Brain microvascular endothelial cell (primary cell): ENCODE measurements at regions not wholly inside any gene's neighbourhood (a gene's known extent, or its start where the extent isn't known, plus 50 kb on each side); places are given as distances from the start of the nearest gene placed in this dataset.
A peak's percentile ranks its signal among the peaks of the same experiment; 100 is the strongest.

ENCODE experiments used
- DNase-seq: peaks from one replicate; pipeline ENCODE4 v3.0.0-alpha.2; 2020
- H3K27ac ChIP-seq: fragments of 250-450 bp; sonication (Bioruptor Pico); 2 replicates; pipeline ENCODE4 v1.5.1; 2020; ENCODE audit warnings: mild to moderate bottlenecking, moderate library complexity
- H3K27me3 ChIP-seq: fragments of 250-450 bp; sonication (Bioruptor Pico); replicated peaks from 2 replicates; pipeline ENCODE4 v1.5.1; 2020; ENCODE audit warnings: mild to moderate bottlenecking
- H3K36me3 ChIP-seq: fragments of 250-450 bp; sonication (Bioruptor Pico); replicated peaks from 2 replicates; pipeline ENCODE4 v1.5.1; 2020; ENCODE audit warnings: mild to moderate bottlenecking
- H3K4me3 ChIP-seq: 2 replicates; pipeline ENCODE4 v1.5.1; 2011; ENCODE audit warnings: low read depth, mild to moderate bottlenecking, control low read depth, low read length, moderate library complexity
- CTCF ChIP-seq: IDR thresholded peaks from 2 replicates; pipeline ENCODE4 v1.5.1; 2011; ENCODE audit warnings: low read depth, mild to moderate bottlenecking, moderate library complexity, low read length, control low read depth, inconsistent platforms; ENCODE audit errors: missing control alignments
- in situ Hi-C: cut with HindIII; loops from 2 replicates; pipeline ENCODE4 v1.10.0; 2017; ENCODE audit warnings: low sequenced_read_pairs, low pct_ligation_motif_present

- Histone ChIP-seq H3K27ac (no peak overlapping the region), H3K36me3 (no peaks in the 10 kb centered on the region), H3K27me3 (no peaks in the 10 kb centered on the region), H3K4me3 (no peak overlapping the region)
- TF ChIP-seq CTCF: no peak
- no peak for DNase-seq
- in situ Hi-C loops: no loop called here
Observed at GRCh38 chr10:33623669-33624068, 289.2 kb upstream of the NRP1 start.

- no peak for TF ChIP-seq CTCF
- Histone ChIP-seq H3K4me3 (no peak overlapping the region), H3K27me3 (no peaks in the 10 kb centered on the region), H3K36me3 (no peaks in the 10 kb centered on the region), H3K27ac (no peak overlapping the region)
- DNase-seq: no peak
- in situ Hi-C loops: no loop called here
Observed at GRCh38 chr10:33621101-33621500, 286.6 kb upstream of the NRP1 start.

- H3K4me3 ChIP-seq: no peak overlapping the region
- no peak overlapping the region for H3K27ac ChIP-seq
- in situ Hi-C loops: no loop called here
- no peak for DNase-seq
- TF ChIP-seq CTCF: no peak
- H3K27me3 ChIP-seq: no peaks in the 10 kb centered on the region
- no peaks in the 10 kb centered on the region for H3K36me3 ChIP-seq
Observed at GRCh38 chr10:33618196-33618595, 283.7 kb upstream of the NRP1 start.

GRCh38 chr10:33617381-33618080 is 283.1 kb upstream of the NRP1 start:
- Histone ChIP-seq H3K4me3 (no peak overlapping the region), H3K27ac (no peak overlapping the region), H3K27me3 (no peaks in the 10 kb centered on the region), H3K36me3 (no peaks in the 10 kb centered on the region)
- TF ChIP-seq CTCF: no peak
- DNase-seq: no peak
- in situ Hi-C loops: no loop called here

- DNase-seq: no peak
- in situ Hi-C loops: no loop called here
- Histone ChIP-seq H3K36me3 (no peaks in the 10 kb centered on the region), H3K4me3 (no peak overlapping the region), H3K27me3 (no peaks in the 10 kb centered on the region), H3K27ac (no peak overlapping the region)
- no peak for TF ChIP-seq CTCF
Observed at GRCh38 chr10:33616956-33617355, 282.5 kb upstream of the NRP1 start.

- Histone ChIP-seq H3K27me3 (no peaks in the 10 kb centered on the region), H3K36me3 (no peaks in the 10 kb centered on the region), H3K4me3 (no peak overlapping the region), H3K27ac (peak overlapping the region; percentile 14)
- in situ Hi-C loops: no loop called here
- DNase-seq: peak; percentile 66
- no peak for TF ChIP-seq CTCF
Observed at GRCh38 chr10:33612551-33612950, 278.1 kb upstream of the NRP1 start.
